ENCODE measurements at regions not wholly inside any gene's neighbourhood (a gene's known extent, or its start where the extent isn't known, plus 50 kb on each side); places are given as distances from the start of the nearest gene placed in this dataset.

DNA sequence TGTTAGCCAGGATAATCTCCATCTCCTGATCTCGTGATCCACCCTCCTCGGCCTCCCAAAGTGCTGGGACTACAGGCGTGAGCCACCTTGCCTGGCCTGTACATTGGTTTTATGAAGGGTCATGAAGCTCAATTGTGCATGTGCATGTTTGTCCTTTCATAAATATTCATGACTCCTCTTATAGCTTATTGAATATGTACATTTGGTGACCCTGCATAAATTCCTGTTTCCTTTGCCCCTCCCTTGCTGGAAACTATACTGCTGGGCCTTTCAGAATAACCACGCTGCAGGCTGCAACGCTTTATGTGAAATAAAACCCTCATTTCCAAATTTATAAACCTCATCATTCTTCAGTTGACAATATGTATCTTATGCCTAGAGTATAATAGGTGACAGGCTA lies 978.0 kb upstream of the LCORL start:
- TF ChIP-seq, protein P1, sequence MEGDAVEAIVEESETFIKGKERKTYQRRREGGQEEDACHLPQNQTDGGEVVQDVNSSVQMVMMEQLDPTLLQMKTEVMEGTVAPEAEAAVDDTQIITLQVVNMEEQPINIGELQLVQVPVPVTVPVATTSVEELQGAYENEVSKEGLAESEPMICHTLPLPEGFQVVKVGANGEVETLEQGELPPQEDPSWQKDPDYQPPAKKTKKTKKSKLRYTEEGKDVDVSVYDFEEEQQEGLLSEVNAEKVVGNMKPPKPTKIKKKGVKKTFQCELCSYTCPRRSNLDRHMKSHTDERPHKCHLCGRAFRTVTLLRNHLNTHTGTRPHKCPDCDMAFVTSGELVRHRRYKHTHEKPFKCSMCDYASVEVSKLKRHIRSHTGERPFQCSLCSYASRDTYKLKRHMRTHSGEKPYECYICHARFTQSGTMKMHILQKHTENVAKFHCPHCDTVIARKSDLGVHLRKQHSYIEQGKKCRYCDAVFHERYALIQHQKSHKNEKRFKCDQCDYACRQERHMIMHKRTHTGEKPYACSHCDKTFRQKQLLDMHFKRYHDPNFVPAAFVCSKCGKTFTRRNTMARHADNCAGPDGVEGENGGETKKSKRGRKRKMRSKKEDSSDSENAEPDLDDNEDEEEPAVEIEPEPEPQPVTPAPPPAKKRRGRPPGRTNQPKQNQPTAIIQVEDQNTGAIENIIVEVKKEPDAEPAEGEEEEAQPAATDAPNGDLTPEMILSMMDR (conservative IDR thresholded peaks at IDR 0.05; ENCODE audit: low read depth, low read length) = no peak
- DNase-seq (ENCODE audit: low read depth) = no peak
- no peak overlapping the region for H3K4me3 ChIP-seq (ENCODE audit: low read depth, low read length)

DNA sequence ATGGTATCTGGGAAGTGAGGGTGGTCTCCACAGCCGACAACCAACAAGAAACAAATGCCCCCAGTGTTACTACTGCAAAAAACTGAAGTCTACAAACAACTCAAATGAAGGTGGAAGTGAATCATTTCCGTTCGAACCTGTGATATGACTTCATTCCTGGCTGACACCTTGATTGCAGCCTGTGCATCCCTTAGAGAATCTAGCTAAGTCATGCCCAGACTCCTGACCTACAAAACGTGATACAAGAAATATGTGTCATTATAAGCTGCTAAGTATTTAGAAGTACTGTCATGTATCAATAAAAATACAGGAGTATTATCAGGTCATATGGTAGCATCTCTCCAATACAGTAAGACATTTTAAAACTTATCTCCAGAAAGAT lies 959.7 kb upstream of the LCORL start:
- no peak for DNase-seq (ENCODE audit: low read depth)
- H3K4me3 ChIP-seq (ENCODE audit: low read depth, low read length) = no peak overlapping the region
- TF ChIP-seq, protein P1 (conservative IDR thresholded peaks at IDR 0.05; ENCODE audit: low read depth, low read length) = no peak

GRCh38 chr4:18980516-18981233 lies 959.1 kb upstream of the LCORL start:
- DNase-seq (ENCODE audit: low read depth) = no peak
- no peak overlapping the region for H3K4me3 ChIP-seq (ENCODE audit: low read depth, low read length)
- TF ChIP-seq, protein P1 (conservative IDR thresholded peaks at IDR 0.05; ENCODE audit: low read depth, low read length) = no peak

DNA sequence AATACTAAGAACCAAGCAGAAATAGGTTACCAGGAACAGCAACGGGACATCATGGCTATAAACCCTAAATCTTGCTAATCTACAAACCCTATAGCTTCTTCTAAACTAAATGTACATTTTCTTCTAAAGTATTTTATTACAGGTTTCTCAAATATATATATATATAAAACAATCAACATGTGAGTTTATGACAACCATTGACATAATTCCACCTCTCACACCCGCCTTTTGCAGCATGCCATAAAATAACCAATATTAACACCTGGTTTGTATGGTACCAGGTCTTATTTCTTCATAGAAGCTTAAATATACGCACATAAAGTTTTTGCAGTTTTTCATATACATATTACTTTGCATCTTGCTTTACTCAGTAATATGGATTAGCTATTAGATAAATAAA lies 955.3 kb upstream of the LCORL start:
- no peak overlapping the region for H3K4me3 ChIP-seq (ENCODE audit: low read depth, low read length)
- TF ChIP-seq, protein P1 (conservative IDR thresholded peaks at IDR 0.05; ENCODE audit: low read depth, low read length) = no peak
- DNase-seq (ENCODE audit: low read depth) = no peak

- DNase-seq (ENCODE audit: low read depth) = peak; percentile 13
- no peak overlapping the region for H3K4me3 ChIP-seq (ENCODE audit: low read depth, low read length)
- TF ChIP-seq, protein P1 (conservative IDR thresholded peaks at IDR 0.05; ENCODE audit: low read depth, low read length) = peak; percentile 9
These were observed 954.6 kb upstream of the LCORL start for GRCh38 chr4:18975916-18976808.

DNA sequence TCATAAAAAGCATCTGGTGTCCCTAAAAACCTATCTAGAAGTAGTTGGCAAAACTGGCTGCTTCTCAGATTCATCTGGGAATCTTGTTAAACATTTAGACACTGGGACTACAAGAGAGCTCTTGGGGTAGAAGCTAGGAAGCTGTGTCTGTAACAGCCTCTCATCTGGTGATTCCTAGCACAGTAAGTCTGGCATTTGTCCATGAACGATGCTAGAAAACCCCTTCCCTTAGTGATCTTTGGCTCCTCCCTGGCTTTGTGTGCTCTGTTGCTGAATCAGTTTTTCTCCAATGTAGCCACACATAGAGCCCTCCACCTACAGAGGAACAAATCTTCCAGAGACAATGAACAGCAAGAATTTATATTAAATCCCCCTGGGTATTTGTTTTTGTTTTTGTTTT lies 951.7 kb upstream of the LCORL start:
- no peak for DNase-seq (ENCODE audit: low read depth)

More for the DNA sequence above, 951.7 kb upstream of the LCORL start:
- TF ChIP-seq, protein P1 (conservative IDR thresholded peaks at IDR 0.05; ENCODE audit: low read depth, low read length) = no peak
- no peak overlapping the region for H3K4me3 ChIP-seq (ENCODE audit: low read depth, low read length)

All from choroid plexus epithelial cell (primary cell).